ENCODE measurements at regions not wholly inside any gene's neighbourhood (a gene's known extent, or its start where the extent isn't known, plus 50 kb on each side); places are given as distances from the start of the nearest gene placed in this dataset.

DNA sequence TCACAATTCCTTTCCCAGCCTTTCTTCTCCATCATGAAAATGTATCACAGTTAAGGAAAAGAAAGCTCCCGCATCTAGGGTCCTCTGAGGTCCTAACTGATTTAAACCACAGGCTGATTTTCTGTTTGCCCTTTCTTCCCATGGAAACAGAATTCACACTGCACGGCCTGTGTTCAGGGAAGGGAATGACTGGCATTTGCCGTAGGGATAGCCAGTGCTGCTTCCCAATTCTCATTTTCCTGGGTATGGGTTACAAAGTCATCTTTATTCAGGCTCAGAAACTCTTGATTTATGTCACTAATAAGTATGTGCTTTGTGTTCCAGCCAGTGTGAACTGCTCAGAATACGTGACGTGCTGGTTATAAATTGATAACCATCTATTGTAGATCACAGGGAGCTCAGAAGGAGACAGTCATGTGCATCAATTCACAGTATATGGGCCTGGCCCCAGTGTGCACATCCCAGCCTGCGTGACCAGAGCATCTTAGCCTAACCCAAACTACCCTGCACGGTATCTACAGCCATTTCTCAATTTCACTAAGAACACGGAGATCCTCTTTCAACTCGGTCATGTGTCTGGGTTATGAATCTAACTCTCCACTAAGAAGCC, 163.3 kb downstream of the LRRC30 start:
- H3K27ac ChIP-seq, result no peak overlapping the region
- TF ChIP-seq POLR2A (IDR thresholded peaks at IDR 0.05) (no peak), POLR2AphosphoS5 (IDR thresholded peaks at IDR 0.05) (no peak), EP300 (IDR thresholded peaks at IDR 0.05) (no peak)
- TF ChIP-seq, protein P1, sequence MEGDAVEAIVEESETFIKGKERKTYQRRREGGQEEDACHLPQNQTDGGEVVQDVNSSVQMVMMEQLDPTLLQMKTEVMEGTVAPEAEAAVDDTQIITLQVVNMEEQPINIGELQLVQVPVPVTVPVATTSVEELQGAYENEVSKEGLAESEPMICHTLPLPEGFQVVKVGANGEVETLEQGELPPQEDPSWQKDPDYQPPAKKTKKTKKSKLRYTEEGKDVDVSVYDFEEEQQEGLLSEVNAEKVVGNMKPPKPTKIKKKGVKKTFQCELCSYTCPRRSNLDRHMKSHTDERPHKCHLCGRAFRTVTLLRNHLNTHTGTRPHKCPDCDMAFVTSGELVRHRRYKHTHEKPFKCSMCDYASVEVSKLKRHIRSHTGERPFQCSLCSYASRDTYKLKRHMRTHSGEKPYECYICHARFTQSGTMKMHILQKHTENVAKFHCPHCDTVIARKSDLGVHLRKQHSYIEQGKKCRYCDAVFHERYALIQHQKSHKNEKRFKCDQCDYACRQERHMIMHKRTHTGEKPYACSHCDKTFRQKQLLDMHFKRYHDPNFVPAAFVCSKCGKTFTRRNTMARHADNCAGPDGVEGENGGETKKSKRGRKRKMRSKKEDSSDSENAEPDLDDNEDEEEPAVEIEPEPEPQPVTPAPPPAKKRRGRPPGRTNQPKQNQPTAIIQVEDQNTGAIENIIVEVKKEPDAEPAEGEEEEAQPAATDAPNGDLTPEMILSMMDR (IDR thresholded peaks at IDR 0.05), result no peak
- H3K27me3 ChIP-seq, result no peaks in the 10 kb centered on the region
- H3K4me3 ChIP-seq, result no peak overlapping the region
- no peaks in the 10 kb centered on the region for H3K36me3 ChIP-seq
- intact Hi-C loops (cut with DNase I), result no loop called here
- 84 to 89% methylated on average over 9 of the region's 9 CpGs for WGBS, 2 donors
- no peak for DNase-seq
- H3K4me1 ChIP-seq, result no peaks in the 10 kb centered on the region
- H3K9me3 ChIP-seq, result no peaks in the 10 kb centered on the region

DNA sequence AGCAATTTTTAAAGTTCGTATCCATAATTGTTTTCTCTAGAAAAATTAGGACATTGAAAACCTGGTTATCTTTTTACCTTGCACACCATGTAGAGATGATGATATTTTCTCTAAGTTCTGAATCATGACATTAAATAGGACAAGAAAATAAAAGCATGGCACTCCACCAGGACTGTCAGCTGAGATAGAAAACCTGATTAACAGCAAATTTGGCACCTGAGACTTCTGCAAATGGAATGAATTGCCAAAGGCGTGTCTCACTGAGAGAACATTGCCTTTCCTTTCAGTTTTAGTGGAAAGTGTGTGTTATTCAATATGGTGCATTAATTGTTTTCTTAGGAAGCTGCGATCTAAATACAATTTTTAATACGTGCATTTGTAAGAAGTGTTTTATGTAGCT, 164.7 kb downstream of the LRRC30 start:
- TF ChIP-seq POLR2AphosphoS5 (IDR thresholded peaks at IDR 0.05), result no peak
- TF ChIP-seq EP300 (IDR thresholded peaks at IDR 0.05), result no peak
- TF ChIP-seq, protein P1 (IDR thresholded peaks at IDR 0.05), result no peak
- no peak for TF ChIP-seq POLR2A (IDR thresholded peaks at IDR 0.05)
- no peak overlapping the region for H3K4me3 ChIP-seq
- 68 to 77% methylated on average over 4 of the region's 4 CpGs for WGBS, 2 donors
- no peaks in the 10 kb centered on the region for H3K36me3 ChIP-seq
- no peaks in the 10 kb centered on the region for H3K4me1 ChIP-seq
- intact Hi-C loops (cut with DNase I), result no loop called here
- DNase-seq, result no peak
- H3K27ac ChIP-seq, result no peak overlapping the region
- no peaks in the 10 kb centered on the region for H3K27me3 ChIP-seq
- no peaks in the 10 kb centered on the region for H3K9me3 ChIP-seq

DNA sequence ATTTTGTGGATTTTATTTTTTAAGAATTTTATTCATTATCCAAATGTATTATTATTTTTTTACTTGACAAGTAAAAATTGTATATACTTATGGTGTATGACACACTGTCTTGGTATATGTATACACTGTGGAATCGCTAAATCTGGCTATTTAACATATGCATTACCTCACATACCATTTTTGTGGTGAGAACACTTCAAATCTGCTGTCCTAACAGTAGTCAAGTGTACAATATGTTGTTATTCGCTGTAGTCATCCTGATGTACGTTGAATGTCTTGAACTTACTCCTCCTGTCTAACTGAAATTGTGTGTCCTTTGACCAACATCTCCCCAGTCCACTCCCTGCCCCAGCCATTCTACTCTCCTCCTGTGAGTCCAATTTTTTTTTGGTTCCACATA, 153.2 kb upstream of the PTPRM start:
- Histone ChIP-seq H3K4me1 (peaks cover 0 to 14% (median 10%) of the 10 kb centered on the region in 4 donors), H3K27me3 (no peaks in the 10 kb centered on the region), H3K27ac (peak overlapping the region in 3 of 4 donors; percentile 47 to 58 (median 57)), H3K36me3 (no peaks in the 10 kb centered on the region), H3K9me3 (no peaks in the 10 kb centered on the region), H3K4me3 (no peak overlapping the region)
- TF ChIP-seq EP300 (IDR thresholded peaks at IDR 0.05) (no peak), POLR2AphosphoS5 (IDR thresholded peaks at IDR 0.05) (no peak), POLR2A (IDR thresholded peaks at IDR 0.05) (no peak)
- TF ChIP-seq, protein P1 (IDR thresholded peaks at IDR 0.05), result no peak
- intact Hi-C loops (cut with DNase I), result no loop called here
- DNase-seq, result no peak
- 76 to 87% methylated on average over 3 of the region's 3 CpGs for WGBS, 2 donors

DNA sequence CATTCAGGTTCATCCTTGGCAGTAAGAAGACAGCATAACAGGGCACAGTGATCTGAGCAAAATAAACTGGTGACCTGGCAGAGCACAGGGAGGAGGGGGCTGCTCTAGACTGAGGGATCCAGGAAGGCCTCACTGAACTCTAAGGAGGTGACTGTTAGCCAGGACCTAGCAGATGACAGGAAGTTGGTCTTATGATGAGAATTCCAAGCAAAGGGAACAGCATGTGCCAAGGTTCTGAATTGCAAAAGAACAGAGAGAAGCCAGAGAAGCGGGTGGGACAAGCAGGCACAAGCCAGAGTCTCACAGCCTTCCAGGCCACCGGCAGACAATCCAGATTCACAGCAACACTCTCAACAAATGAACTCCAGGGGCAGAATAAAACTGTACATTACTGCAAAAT, 152.7 kb upstream of the PTPRM start:
- TF ChIP-seq, protein P1 (IDR thresholded peaks at IDR 0.05), result no peak
- TF ChIP-seq POLR2AphosphoS5 (IDR thresholded peaks at IDR 0.05) (peak; percentile 54 to 71 (median 65)), EP300 (IDR thresholded peaks at IDR 0.05) (peak; percentile 21 to 87 (median 72))
- Histone ChIP-seq H3K4me1 (peaks cover 0 to 14% (median 10%) of the 10 kb centered on the region in 4 donors), H3K9me3 (no peaks in the 10 kb centered on the region), H3K27me3 (no peaks in the 10 kb centered on the region), H3K4me3 (no peak overlapping the region), H3K36me3 (no peaks in the 10 kb centered on the region), H3K27ac (peak overlapping the region; percentile 8 to 58 (median 52))
- intact Hi-C loops (cut with DNase I), result no loop called here
- peak; percentile 76 for DNase-seq
- WGBS, 2 donors, result 72 to 89% methylated on average over 2 of the region's 2 CpGs

Measured in sigmoid colon (tissue), 6 donors.